ENCODE measurements at regions not wholly inside any gene's neighbourhood (a gene's known extent, or its start where the extent isn't known, plus 50 kb on each side); places are given as distances from the start of the nearest gene placed in this dataset.

DNA sequence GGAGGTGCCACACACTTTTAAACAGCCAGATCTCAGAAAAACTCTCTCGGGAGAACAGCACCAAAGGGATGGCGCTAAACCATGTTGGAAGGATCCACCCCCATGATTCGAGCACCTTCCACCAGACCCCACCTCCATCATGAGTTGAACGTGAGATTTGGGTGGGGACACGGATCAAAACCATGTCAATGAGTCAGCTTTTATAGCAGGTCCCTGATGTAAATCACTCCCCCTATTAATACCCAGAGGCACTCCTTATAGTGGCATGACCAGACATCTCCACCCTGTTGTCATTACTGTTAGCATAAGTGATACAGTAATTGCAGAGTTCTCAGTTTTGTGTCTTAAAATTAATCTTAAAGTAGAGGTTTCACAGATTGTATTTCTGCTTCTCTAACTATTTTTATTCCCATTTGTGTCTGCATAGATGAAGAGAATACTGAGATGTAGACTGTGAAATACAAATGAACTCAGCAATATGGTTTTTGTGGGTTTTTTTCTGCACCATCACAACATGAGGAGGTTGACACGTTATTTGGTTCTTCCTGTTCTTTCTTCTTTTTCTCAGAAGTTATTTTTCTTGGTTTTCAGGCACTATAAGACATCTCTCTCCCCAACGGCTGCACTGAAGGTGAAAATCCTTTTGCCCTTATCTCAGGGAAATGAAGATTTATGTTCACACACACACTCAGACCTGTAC is 218.2 kb downstream of the ARL4C start:
- no peak overlapping the region for H3K9ac ChIP-seq (ENCODE audit: low read length)
- no peaks in the 10 kb centered on the region for H3K36me3 ChIP-seq (ENCODE audit: control insufficient read depth, insufficient read depth, low read length)
- peaks cover 6% of the 10 kb centered on the region; the same call in 1 of the 2 replicates for H3K9me3 ChIP-seq (ENCODE audit: control insufficient read depth, insufficient read depth, low read depth, low read length)
- H3K27me3 ChIP-seq (ENCODE audit: control insufficient read depth, insufficient read depth, low read length) = no peaks in the 10 kb centered on the region
- H3K4me1 ChIP-seq (ENCODE audit: control insufficient read depth, insufficient read depth, low read length) = no peaks in the 10 kb centered on the region
- H3K4me3 ChIP-seq (ENCODE audit: low read depth, low read length) = no peak overlapping the region
- no peak overlapping the region for H3K27ac ChIP-seq (ENCODE audit: low read depth, low read length)

DNA sequence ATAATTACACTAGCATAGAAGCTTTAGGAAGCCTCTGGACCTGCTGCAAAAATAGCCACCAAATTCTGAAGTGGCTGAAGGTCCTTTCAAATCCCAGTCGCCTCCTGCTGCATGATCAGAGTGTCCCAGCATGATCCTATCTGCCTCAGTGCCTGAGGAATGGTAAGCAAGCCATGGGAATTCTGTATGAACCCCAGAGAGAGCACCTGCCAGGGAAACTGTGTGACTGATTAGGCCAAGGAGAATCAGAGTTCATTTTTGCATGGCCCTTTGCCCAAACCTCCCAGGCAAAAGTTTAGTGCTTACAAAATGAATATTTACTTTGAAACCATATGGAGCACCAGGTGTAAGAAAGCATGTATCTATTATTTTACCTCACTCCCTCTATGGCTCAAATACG is 221.4 kb downstream of the ARL4C start:
- H3K36me3 ChIP-seq (ENCODE audit: control insufficient read depth, insufficient read depth, low read length) = no peaks in the 10 kb centered on the region
- H3K9ac ChIP-seq (ENCODE audit: low read length) = no peak overlapping the region
- no peaks in the 10 kb centered on the region for H3K27me3 ChIP-seq (ENCODE audit: control insufficient read depth, insufficient read depth, low read length)
- peaks cover 6% of the 10 kb centered on the region; the same call in 1 of the 2 replicates for H3K9me3 ChIP-seq (ENCODE audit: control insufficient read depth, insufficient read depth, low read depth, low read length)
- H3K4me1 ChIP-seq (ENCODE audit: control insufficient read depth, insufficient read depth, low read length) = no peaks in the 10 kb centered on the region
- H3K4me3 ChIP-seq (ENCODE audit: low read depth, low read length) = no peak overlapping the region
- no peak overlapping the region for H3K27ac ChIP-seq (ENCODE audit: low read depth, low read length)

DNA sequence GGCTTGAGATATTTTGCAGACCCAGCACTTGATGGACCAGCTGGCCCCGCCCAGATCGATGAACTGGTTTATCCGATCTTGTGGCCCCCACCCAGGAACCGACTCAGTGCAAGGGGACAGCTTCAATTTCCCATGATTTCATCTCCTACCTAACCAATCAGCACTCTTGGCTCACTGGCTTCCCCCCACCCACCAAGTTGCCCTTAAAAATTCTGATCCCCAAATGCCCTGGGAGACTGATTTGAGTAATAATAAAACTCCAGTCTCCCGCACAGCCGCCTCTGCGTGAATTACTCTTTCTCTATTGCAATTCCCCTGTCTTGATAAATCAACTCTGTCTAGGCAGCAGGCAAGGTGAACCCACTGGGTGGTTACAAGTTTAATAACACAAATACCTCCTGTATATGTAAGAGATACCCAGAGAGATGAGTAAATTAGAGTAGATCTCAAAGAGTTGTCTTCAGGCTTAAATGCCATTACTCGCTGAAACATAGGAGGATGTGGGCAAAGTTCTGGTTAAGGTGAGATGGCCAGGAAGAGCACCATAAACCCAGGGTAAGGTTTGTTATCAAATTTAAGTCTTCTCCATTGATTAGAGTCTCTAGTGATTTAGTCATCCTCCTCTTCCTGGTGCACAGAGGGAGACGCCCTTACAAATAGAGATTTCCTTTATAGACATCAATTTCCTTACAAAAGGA is 222.8 kb downstream of the ARL4C start:
- no peaks in the 10 kb centered on the region for H3K27me3 ChIP-seq (ENCODE audit: control insufficient read depth, insufficient read depth, low read length)
- H3K36me3 ChIP-seq (ENCODE audit: control insufficient read depth, insufficient read depth, low read length) = no peaks in the 10 kb centered on the region
- H3K9me3 ChIP-seq (ENCODE audit: control insufficient read depth, insufficient read depth, low read depth, low read length) = peaks cover 6% of the 10 kb centered on the region; the same call in 1 of the 2 replicates
- no peak overlapping the region for H3K27ac ChIP-seq (ENCODE audit: low read depth, low read length)
- H3K9ac ChIP-seq (ENCODE audit: low read length) = no peak overlapping the region
- H3K4me1 ChIP-seq (ENCODE audit: control insufficient read depth, insufficient read depth, low read length) = no peaks in the 10 kb centered on the region
- no peak overlapping the region for H3K4me3 ChIP-seq (ENCODE audit: low read depth, low read length)

DNA sequence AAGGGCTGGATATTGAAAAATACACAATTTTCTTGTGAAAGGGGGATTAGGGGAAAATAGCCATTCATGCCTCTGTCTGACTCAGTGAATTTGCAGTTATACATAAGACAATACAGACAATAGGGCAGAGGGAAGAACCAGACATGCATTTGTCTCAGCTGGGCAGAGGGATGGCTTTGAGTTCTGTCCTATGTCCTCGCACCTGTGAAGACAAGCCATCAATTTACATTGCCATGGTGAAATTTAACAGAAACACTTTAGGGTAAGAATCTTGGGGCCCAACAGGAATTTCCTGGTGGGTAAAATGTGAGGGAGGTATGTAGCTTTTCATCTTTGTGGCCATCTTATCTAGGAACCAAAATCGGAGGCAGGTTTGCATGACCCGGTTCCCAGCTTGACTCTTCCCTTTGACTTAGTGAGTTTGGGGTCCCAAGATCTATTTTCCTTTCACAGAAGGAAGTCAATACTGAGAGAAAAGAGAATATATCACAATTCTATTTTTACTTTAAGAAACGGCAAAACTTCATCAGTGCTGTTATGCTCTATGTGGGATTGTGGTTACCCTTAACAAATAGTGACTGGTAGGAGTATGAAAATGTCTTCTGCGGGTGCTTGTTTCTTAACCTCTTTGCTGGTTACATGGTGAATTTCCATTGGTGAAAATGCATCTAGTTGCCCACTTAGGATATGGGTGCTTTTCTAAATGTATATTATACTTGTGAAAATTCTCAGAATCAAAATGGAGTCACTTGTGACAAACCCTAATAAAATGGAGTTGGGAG is 221.8 kb downstream of the SPP2 start:
- no peak overlapping the region for H3K27ac ChIP-seq (ENCODE audit: low read depth, low read length)
- H3K9ac ChIP-seq (ENCODE audit: low read length) = no peak overlapping the region
- no peaks in the 10 kb centered on the region for H3K27me3 ChIP-seq (ENCODE audit: control insufficient read depth, insufficient read depth, low read length)
- H3K4me1 ChIP-seq (ENCODE audit: control insufficient read depth, insufficient read depth, low read length) = no peaks in the 10 kb centered on the region
- H3K9me3 ChIP-seq (ENCODE audit: control insufficient read depth, insufficient read depth, low read depth, low read length) = no peaks in the 10 kb centered on the region
- H3K36me3 ChIP-seq (ENCODE audit: control insufficient read depth, insufficient read depth, low read length) = no peaks in the 10 kb centered on the region
- no peak overlapping the region for H3K4me3 ChIP-seq (ENCODE audit: low read depth, low read length)

DNA sequence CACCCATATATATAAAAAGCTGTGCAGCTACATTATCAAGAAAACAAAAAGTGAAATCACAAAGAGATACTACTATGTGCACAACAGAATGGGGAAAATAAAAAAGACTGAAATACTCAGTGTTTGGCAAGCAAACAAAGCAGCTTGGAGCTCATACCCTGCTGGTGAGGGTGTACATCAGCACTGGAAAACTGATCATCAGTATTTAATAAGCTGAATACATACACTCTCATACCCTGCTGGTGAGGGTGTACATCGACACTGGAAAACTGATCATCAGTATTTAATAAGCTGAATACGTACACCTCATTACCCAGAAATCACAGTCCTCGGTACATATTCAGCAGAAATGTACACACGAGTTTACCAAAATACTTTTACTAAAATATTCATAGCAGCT is 220.8 kb downstream of the SPP2 start:
- Histone ChIP-seq H3K4me3 (ENCODE audit: low read depth, low read length) (no peak overlapping the region), H3K36me3 (ENCODE audit: control insufficient read depth, insufficient read depth, low read length) (no peaks in the 10 kb centered on the region), H3K9me3 (ENCODE audit: control insufficient read depth, insufficient read depth, low read depth, low read length) (no peaks in the 10 kb centered on the region), H3K9ac (ENCODE audit: low read length) (no peak overlapping the region), H3K27ac (ENCODE audit: low read depth, low read length) (no peak overlapping the region), H3K27me3 (ENCODE audit: control insufficient read depth, insufficient read depth, low read length) (no peaks in the 10 kb centered on the region), H3K4me1 (ENCODE audit: control insufficient read depth, insufficient read depth, low read length) (no peaks in the 10 kb centered on the region)

DNA sequence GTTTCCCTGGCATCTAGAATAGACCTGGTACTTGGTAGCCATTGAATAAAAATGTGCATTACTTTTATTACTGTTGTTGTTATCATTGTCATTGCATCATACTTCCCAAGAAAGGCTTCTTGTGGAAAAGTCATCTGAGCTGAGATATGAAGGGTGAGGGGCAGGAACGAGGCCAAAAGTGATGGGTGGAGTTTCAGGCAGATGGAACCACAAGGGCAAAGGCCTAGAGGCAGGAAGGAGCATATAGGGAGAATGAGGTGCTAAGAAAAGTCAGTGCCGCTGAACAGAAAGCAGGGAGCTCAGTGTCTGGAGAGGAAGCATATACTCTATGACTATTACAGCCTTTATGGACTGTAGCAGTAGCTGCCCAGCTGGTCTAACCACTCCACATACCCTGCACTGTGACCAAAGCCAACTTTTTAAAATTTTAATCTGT is 219.3 kb downstream of the SPP2 start:
- Histone ChIP-seq H3K27me3 (ENCODE audit: control insufficient read depth, insufficient read depth, low read length) (no peaks in the 10 kb centered on the region), H3K4me1 (ENCODE audit: control insufficient read depth, insufficient read depth, low read length) (no peaks in the 10 kb centered on the region), H3K36me3 (ENCODE audit: control insufficient read depth, insufficient read depth, low read length) (no peaks in the 10 kb centered on the region), H3K9ac (ENCODE audit: low read length) (no peak overlapping the region), H3K27ac (ENCODE audit: low read depth, low read length) (no peak overlapping the region), H3K9me3 (ENCODE audit: control insufficient read depth, insufficient read depth, low read depth, low read length) (no peaks in the 10 kb centered on the region), H3K4me3 (ENCODE audit: low read depth, low read length) (no peak overlapping the region)

DNA sequence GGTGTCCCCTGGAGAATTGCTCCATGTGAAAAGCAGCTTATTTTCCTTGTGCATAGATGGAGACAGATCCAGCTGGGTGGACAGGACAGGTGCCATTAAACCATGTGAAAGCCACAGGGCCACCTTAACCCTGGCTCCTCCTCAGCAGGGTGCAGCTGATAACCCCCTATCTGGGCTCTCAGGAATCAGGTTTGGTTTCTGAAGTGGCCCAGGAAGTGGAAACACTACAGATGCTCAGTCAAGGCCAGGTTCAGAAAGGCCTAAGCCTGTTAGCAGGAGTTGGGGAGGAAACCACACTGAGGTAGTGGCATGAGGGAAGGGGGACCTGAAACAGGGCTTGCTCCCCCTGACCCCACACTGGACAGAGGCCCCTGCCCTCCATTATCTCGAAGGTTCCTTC is 217.0 kb downstream of the SPP2 start:
- Histone ChIP-seq H3K4me3 (ENCODE audit: low read depth, low read length) (no peak overlapping the region), H3K9me3 (ENCODE audit: control insufficient read depth, insufficient read depth, low read depth, low read length) (no peaks in the 10 kb centered on the region), H3K27ac (ENCODE audit: low read depth, low read length) (no peak overlapping the region), H3K4me1 (ENCODE audit: control insufficient read depth, insufficient read depth, low read length) (no peaks in the 10 kb centered on the region), H3K27me3 (ENCODE audit: control insufficient read depth, insufficient read depth, low read length) (no peaks in the 10 kb centered on the region), H3K36me3 (ENCODE audit: control insufficient read depth, insufficient read depth, low read length) (no peaks in the 10 kb centered on the region), H3K9ac (ENCODE audit: low read length) (no peak overlapping the region)

DNA sequence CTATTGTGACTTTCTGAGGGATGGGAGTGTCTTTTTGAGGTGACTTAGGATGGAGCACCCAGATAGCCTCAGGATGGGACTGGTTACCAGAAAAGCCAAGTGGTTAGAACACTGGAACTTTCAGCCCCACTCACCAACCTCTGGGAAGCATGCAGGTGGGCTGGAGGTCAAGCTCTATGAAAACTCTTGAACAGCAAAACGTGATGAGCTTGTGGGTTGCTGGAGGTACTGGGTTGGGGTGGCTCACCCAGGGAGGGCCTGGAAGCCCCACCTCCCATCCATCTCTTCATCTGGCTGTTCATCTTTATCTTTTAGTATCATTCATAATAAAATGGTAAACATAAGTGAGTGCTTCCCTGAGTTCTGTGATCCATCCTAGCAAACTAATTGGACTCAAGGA is 216.4 kb downstream of the SPP2 start:
- no peak overlapping the region for H3K9ac ChIP-seq (ENCODE audit: low read length)
- H3K4me3 ChIP-seq (ENCODE audit: low read depth, low read length) = no peak overlapping the region
- H3K36me3 ChIP-seq (ENCODE audit: control insufficient read depth, insufficient read depth, low read length) = no peaks in the 10 kb centered on the region
- H3K27ac ChIP-seq (ENCODE audit: low read depth, low read length) = no peak overlapping the region
- no peaks in the 10 kb centered on the region for H3K9me3 ChIP-seq (ENCODE audit: control insufficient read depth, insufficient read depth, low read depth, low read length)
- H3K27me3 ChIP-seq (ENCODE audit: control insufficient read depth, insufficient read depth, low read length) = no peaks in the 10 kb centered on the region
- H3K4me1 ChIP-seq (ENCODE audit: control insufficient read depth, insufficient read depth, low read length) = no peaks in the 10 kb centered on the region

DNA sequence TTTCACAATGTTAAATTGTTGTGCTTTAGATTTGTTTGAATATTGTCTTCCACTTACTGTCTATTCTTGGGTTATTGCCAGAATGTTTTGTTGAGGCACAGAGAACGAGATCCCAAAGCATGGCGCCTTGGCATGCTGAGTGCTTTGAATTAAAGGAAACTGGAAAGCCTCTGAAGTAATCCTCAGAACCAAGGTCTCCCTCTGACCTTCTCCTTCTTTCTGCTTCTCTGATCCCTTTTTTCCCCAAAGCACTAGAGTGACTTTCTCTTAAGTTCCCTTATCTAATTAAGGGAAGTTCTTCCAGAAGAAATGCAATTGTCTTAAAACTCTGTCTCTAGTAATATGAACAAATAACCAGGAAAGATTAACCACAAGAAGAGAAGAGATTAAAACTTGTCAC is 214.7 kb downstream of the SPP2 start:
- no peaks in the 10 kb centered on the region for H3K4me1 ChIP-seq (ENCODE audit: control insufficient read depth, insufficient read depth, low read length)
- no peaks in the 10 kb centered on the region for H3K27me3 ChIP-seq (ENCODE audit: control insufficient read depth, insufficient read depth, low read length)
- no peak overlapping the region for H3K27ac ChIP-seq (ENCODE audit: low read depth, low read length)
- no peaks in the 10 kb centered on the region for H3K9me3 ChIP-seq (ENCODE audit: control insufficient read depth, insufficient read depth, low read depth, low read length)
- H3K4me3 ChIP-seq (ENCODE audit: low read depth, low read length) = no peak overlapping the region
- no peaks in the 10 kb centered on the region for H3K36me3 ChIP-seq (ENCODE audit: control insufficient read depth, insufficient read depth, low read length)
- H3K9ac ChIP-seq (ENCODE audit: low read length) = no peak overlapping the region

DNA sequence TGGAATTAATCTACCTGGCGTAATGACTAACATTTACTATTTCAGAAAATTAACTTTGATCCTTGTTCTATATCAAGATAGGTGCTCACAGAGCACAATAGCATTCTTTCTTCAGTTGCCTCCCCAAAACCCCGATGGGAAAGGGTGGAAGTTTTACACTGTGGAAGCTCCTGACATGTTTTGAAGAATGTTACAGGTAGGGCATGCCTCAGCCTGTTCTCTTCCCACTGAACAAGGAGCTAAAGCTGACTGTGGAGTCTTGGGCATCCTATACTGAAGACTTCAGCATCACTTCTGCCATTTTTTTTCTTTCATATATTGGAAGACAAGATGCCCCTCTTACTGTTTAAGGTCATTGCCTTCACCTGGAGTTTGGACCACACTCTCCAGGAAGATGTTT is 211.2 kb downstream of the SPP2 start:
- no peak overlapping the region for H3K4me3 ChIP-seq (ENCODE audit: low read depth, low read length)
- H3K9ac ChIP-seq (ENCODE audit: low read length) = no peak overlapping the region
- H3K9me3 ChIP-seq (ENCODE audit: control insufficient read depth, insufficient read depth, low read depth, low read length) = no peaks in the 10 kb centered on the region
- no peaks in the 10 kb centered on the region for H3K27me3 ChIP-seq (ENCODE audit: control insufficient read depth, insufficient read depth, low read length)
- H3K27ac ChIP-seq (ENCODE audit: low read depth, low read length) = no peak overlapping the region
- H3K4me1 ChIP-seq (ENCODE audit: control insufficient read depth, insufficient read depth, low read length) = peaks cover 4% of the 10 kb centered on the region
- H3K36me3 ChIP-seq (ENCODE audit: control insufficient read depth, insufficient read depth, low read length) = no peaks in the 10 kb centered on the region

DNA sequence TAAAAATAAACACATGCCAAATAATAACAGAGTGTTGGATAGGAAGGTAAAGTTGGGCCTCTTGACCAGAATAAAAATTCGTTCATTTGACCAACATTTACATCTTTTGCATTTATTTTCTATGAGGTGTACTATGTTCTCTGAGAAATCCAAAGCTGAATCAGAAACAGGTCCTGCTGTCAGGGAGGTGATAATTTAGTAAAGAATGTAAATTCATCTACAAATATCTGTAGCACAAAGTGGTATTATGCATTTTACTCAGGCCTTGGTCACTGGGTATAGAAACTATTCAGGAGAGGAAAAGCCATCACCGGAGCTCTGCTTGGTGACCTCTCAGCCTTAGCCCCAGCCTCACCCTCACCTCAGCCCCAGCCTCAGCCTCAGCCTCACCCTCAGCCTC is 208.9 kb downstream of the SPP2 start:
- no peak overlapping the region for H3K4me3 ChIP-seq (ENCODE audit: low read depth, low read length)
- peaks cover 4% of the 10 kb centered on the region for H3K4me1 ChIP-seq (ENCODE audit: control insufficient read depth, insufficient read depth, low read length)
- no peak overlapping the region for H3K9ac ChIP-seq (ENCODE audit: low read length)
- no peaks in the 10 kb centered on the region for H3K9me3 ChIP-seq (ENCODE audit: control insufficient read depth, insufficient read depth, low read depth, low read length)
- H3K36me3 ChIP-seq (ENCODE audit: control insufficient read depth, insufficient read depth, low read length) = no peaks in the 10 kb centered on the region
- no peaks in the 10 kb centered on the region for H3K27me3 ChIP-seq (ENCODE audit: control insufficient read depth, insufficient read depth, low read length)
- H3K27ac ChIP-seq (ENCODE audit: low read depth, low read length) = no peak overlapping the region

All from HUES6 (cell line).